ENCODE measurements at regions not wholly inside any gene's neighbourhood (a gene's known extent, or its start where the extent isn't known, plus 50 kb on each side); places are given as distances from the start of the nearest gene placed in this dataset.
"Not testable (repeated sequence)": the region's sequence is repeated elsewhere in the genome, so short reads cannot be mapped to it uniquely, and the experiment has no call there.

- not testable (repeated sequence) for DNase-seq (ENCODE audit: low read depth in 2 of 2)
Measured at GRCh38 chr5:177857642-177858200, 75.0 kb upstream of the FAM153A start.

- not testable (repeated sequence) for DNase-seq (ENCODE audit: low read depth in 2 of 2)
Measured at GRCh38 chr5:177856474-177856873, 73.8 kb upstream of the FAM153A start.

GRCh38 chr5:177847914-177848313 is 65.2 kb upstream of the FAM153A start:
- DNase-seq (ENCODE audit: low read depth in 2 of 2) = not testable (repeated sequence)

- DNase-seq (ENCODE audit: low read depth in 2 of 2) = not testable (repeated sequence)
Measured at GRCh38 chr5:177846598-177846997, 63.9 kb upstream of the FAM153A start.

GRCh38 chr5:177845906-177846305 is 63.2 kb upstream of the FAM153A start:
- DNase-seq (ENCODE audit: low read depth in 2 of 2) = not testable (repeated sequence)

GRCh38 chr5:177836191-177836590 is 53.5 kb upstream of the FAM153A start:
- not testable (repeated sequence) for DNase-seq (ENCODE audit: low read depth in 2 of 2)
